ENCODE measurements at regions not wholly inside any gene's neighbourhood (a gene's known extent, or its start where the extent isn't known, plus 50 kb on each side); places are given as distances from the start of the nearest gene placed in this dataset.

DNA sequence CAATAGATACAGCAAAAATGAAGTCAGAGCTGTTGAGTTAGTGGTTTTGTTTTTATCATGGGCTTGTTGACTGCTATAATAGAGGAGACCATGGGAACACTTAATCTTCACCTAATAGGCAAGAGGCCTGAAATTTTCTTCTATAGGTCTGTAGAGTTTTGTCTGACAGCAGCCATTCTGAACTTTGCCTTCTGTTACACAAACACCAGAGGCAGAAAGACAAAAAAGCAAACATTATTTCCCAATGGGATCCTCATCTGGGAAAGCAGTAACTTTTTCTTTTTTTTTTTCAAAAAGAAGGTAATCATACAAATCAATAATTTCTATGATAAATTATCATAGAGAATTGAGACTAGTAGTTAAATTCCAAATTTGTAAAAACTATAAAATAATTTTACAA lies 494.1 kb downstream of the TOX3 start:
- TF ChIP-seq GATA3 (IDR thresholded peaks at IDR 0.05; ENCODE audit: low read depth, low read length) = no peak
- no peak for TF ChIP-seq GATA2 (IDR thresholded peaks at IDR 0.05; ENCODE audit: low read depth, low read length)

DNA sequence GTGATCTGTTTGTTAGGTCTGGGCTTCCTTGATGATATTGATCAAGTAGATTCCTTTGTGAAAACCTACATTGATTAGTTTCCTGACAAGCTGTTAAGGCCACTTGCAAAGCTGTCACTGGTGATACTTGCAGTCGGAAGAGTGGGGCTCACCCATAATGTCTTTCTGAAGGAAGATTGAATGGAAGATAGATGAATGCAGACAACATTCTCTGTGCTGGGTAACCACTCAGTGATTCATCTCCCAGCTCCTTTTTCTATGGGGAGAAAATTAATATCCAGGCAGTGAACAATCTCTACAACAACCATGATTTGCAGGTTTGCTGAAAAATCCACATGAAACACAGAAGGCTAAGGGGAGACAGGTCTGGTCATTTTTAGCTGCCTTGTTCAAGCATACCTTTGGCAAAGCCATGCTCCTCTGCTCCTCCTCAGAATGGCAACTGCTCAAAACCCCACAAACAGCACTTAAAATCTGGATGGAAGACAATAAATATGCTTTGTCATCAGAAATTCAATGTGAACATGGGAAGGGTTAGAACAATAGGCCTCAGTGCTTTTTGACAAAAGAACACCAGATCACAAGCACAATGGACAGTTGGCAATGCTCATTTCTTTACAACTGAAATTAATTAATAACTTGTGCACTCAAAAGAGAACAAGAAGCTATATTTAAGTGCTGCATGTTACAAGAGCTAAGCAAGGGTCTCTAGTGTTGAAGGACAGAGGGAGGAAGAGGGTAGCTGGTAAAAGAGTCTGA lies 495.4 kb downstream of the TOX3 start:
- TF ChIP-seq GATA2 (IDR thresholded peaks at IDR 0.05; ENCODE audit: low read depth, low read length) (no peak), GATA3 (IDR thresholded peaks at IDR 0.05; ENCODE audit: low read depth, low read length) (no peak)

DNA sequence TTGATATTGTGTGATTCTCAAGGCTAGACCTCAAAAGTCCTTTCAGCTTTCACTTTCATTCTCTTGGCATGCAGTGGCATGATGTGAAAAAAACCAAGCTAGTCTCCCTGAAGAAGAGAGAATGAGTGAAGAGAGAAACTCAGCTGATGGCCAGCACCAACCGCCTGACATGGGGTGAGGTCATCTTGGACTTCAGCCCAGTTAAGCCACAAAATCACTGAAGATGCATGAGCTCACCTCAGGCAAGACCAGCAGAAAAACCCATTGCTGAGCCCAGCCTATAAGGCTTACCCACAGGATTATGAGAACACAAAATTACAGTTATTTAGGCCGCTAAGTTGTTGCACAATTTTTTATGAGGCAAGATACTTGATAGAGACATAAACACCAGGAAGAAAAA lies 496.5 kb downstream of the TOX3 start:
- no peak for TF ChIP-seq GATA3 (IDR thresholded peaks at IDR 0.05; ENCODE audit: low read depth, low read length)
- no peak for TF ChIP-seq GATA2 (IDR thresholded peaks at IDR 0.05; ENCODE audit: low read depth, low read length)

DNA sequence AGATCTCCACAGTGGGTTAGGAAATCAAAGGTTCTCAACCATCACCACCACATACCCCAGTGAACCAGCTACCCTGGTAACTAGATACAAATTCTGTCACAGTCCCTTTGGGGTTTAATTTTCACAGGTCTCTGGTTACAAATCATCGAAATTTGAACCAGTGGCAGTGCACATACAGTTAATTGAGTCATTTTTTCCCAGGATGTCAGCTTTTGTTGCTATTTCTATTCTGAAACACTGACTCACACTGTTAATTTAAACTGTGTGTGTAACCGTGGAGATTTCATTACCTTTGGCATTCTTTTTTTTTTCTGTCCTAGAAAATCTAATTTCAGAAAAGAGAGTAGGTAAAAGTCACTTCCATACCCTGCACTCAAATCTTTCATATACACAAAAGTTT lies 511.5 kb downstream of the TOX3 start:
- TF ChIP-seq GATA2 (IDR thresholded peaks at IDR 0.05; ENCODE audit: low read depth, low read length) (no peak), GATA3 (IDR thresholded peaks at IDR 0.05; ENCODE audit: low read depth, low read length) (no peak)

DNA sequence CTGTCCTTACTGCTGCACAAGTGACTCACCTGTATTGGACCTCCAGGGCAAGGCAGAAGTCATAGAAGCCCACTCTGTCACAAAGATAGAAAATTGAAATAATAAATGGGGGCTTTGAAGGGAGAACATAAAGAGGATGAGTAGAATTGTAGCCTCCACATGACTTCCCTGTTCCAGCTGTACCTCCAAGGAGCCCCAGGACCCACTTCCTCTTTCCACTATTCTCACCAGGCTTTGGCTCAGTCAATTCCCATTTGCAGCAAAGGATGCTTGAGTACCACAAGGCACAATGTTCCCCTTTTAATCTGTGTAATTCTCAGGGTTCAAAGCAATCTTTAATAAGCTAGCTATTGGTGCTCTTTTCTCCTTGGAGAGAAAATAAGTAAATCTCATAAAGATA lies 512.1 kb downstream of the TOX3 start:
- TF ChIP-seq GATA2 (IDR thresholded peaks at IDR 0.05; ENCODE audit: low read depth, low read length) = no peak
- TF ChIP-seq GATA3 (IDR thresholded peaks at IDR 0.05; ENCODE audit: low read depth, low read length) = no peak

DNA sequence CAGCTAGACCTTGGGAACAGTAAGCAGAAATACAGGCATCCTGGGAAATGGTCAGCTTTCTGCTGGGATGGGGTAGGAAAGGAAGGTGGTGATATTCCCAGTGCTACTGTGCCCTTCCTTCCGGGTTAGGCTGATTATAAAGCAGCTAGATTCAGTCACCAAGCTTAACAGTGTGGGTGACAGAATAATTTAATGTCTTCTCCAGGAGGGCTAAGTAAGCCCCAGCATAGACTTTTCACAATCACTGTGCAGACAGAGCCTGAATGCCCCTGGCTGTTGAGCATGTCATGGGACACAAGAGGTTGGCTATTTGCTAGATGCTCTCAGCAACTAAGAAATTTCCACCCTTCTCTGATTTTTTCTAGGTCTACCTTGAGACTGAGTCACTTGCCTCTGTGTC lies 513.0 kb downstream of the TOX3 start:
- no peak for TF ChIP-seq GATA3 (IDR thresholded peaks at IDR 0.05; ENCODE audit: low read depth, low read length)
- no peak for TF ChIP-seq GATA2 (IDR thresholded peaks at IDR 0.05; ENCODE audit: low read depth, low read length)

DNA sequence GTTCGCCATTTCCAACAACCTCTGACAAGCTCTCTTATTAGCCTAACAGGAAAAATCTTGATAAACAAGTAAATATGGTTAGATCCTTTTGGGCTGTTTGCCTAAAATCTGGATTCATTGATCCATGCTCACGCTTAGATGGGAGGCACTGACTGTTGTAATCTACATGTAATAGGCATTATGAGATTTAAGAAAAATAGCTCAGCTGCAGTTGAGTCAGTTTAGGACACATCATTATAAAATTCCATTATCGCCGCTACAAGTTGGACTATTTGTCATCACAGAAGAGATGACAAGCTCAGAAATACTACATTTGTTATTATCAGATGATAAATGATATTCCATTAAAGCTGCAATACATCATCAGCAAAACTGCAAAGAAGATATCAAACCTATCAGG lies 524.0 kb downstream of the TOX3 start:
- TF ChIP-seq GATA2 (IDR thresholded peaks at IDR 0.05; ENCODE audit: low read depth, low read length) (no peak), GATA3 (IDR thresholded peaks at IDR 0.05; ENCODE audit: low read depth, low read length) (no peak)

GRCh38 chr16:52022177-52022576 lies 524.8 kb downstream of the TOX3 start:
- no peak for TF ChIP-seq GATA2 (IDR thresholded peaks at IDR 0.05; ENCODE audit: low read depth, low read length)
- no peak for TF ChIP-seq GATA3 (IDR thresholded peaks at IDR 0.05; ENCODE audit: low read depth, low read length)

DNA sequence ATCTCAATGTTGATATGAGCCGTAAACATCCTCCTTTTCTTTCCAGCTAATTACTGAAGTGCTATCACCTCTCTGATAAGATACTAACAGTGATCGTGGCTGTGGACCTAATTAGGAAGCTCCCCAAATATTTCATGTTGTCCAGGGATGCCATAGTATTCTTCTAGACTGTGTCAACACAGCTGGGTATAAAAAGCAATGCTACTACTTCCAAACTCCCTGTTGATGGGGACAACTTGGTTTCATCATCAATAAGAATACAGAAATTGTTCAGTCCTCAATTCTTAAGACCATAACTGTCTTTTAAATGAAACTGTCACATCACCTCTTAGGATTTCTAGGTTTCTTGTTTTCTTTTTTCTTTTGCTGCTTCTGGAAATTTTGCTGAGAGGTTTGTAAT lies 530.6 kb downstream of the TOX3 start:
- TF ChIP-seq GATA3 (IDR thresholded peaks at IDR 0.05; ENCODE audit: low read depth, low read length) (no peak), GATA2 (IDR thresholded peaks at IDR 0.05; ENCODE audit: low read depth, low read length) (no peak)

DNA sequence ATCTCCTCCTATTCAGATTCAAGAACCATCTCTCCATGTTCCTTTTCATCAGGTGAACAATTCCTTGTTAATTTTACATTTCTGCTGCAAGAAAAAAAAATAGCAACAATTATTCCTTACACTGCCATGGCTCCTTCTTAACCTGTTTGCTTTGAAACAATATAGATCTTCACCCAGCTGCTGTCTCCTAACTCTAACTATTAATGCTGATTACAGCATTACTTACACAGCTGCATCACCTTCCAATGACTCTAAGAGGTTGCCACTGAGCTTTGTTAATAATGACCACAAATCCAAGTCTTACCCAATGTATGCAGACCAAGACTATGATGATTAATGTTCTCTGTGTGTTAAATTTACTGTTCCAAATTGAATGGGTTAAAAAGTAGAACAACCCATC lies 541.4 kb downstream of the TOX3 start:
- TF ChIP-seq GATA2 (IDR thresholded peaks at IDR 0.05; ENCODE audit: low read depth, low read length) = no peak

- TF ChIP-seq GATA2 (IDR thresholded peaks at IDR 0.05; ENCODE audit: low read depth, low read length) (no peak), GATA3 (IDR thresholded peaks at IDR 0.05; ENCODE audit: low read depth, low read length) (no peak)
Observed at GRCh38 chr16:52004343-52004742, 542.6 kb downstream of the TOX3 start.

GRCh38 chr16:52002026-52002425 lies 544.9 kb downstream of the TOX3 start:
- TF ChIP-seq GATA2 (IDR thresholded peaks at IDR 0.05; ENCODE audit: low read depth, low read length) = no peak
- no peak for TF ChIP-seq GATA3 (IDR thresholded peaks at IDR 0.05; ENCODE audit: low read depth, low read length)

- no peak for TF ChIP-seq GATA2 (IDR thresholded peaks at IDR 0.05; ENCODE audit: low read depth, low read length)
- no peak for TF ChIP-seq GATA3 (IDR thresholded peaks at IDR 0.05; ENCODE audit: low read depth, low read length)
Observed at GRCh38 chr16:51996516-51996915, 550.4 kb downstream of the TOX3 start.

DNA sequence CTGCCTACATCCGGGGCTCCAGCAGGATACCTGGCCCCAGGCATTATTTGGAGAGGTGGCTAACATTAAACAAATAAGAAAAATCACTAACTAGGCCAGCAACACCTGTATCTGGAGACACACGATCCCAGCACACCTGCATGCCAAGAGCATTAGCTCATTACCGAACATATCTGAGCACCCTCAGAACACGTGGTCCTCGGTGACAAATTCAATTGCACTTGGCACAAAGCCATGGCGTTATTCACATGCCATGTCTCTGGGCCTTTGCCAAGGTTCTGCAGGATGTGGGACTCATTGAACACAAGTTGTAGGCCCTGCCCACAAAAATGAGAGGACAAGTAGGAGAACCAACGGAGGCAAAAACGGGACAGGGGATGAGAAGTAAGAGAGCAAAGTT lies 552.3 kb downstream of the TOX3 start:
- no peak for TF ChIP-seq GATA2 (IDR thresholded peaks at IDR 0.05; ENCODE audit: low read depth, low read length)
- no peak for TF ChIP-seq GATA3 (IDR thresholded peaks at IDR 0.05; ENCODE audit: low read depth, low read length)

DNA sequence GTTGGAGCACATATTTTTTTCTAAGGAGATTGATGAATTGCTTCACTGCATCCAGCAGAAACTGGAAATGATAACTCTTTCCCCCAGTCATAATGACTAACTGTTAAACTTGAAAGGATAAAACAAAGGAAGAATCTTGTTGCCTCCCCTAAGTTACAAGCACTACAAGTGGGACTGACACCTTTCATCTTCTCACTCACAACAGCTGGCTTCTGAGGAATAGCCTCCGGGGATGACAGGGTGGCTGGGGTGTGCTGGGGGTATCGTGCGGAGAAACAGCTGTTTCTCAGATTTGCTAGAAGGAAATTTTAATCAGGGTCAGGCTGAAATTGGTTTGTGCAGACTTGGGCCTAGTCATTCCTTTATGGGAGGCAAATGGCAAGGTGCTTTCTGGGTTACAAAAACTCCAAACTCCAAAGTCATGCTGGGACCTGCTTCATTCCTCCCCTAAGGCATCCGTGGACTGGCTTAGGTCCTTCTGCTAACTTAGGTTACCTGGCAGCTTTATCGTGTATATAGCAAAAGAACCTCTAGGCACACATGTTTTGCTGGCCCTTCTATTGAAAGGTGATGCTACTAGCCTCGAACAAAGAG lies 557.2 kb downstream of the TOX3 start:
- TF ChIP-seq GATA2 (IDR thresholded peaks at IDR 0.05; ENCODE audit: low read depth, low read length) (no peak), GATA3 (IDR thresholded peaks at IDR 0.05; ENCODE audit: low read depth, low read length) (no peak)

Measured in SH-SY5Y (cell line).